ENCODE measurements at regions not wholly inside any gene's neighbourhood (a gene's known extent, or its start where the extent isn't known, plus 50 kb on each side); places are given as distances from the start of the nearest gene placed in this dataset.

GRCh38 chr1:17916702-17917101, 161.6 kb downstream of the ACTL8 start:
- no peaks in the 10 kb centered on the region for H3K36me3 Mint-ChIP-seq (ENCODE audit: low read depth)
- H3K27ac Mint-ChIP-seq = no peak overlapping the region
- intact Hi-C loops (cut with DNase I, micrococcal nuclease) = no loop called here
- H3K4me3 Mint-ChIP-seq = no peak overlapping the region
- Histone ChIP-seq H3K4me1 (ENCODE audit: insufficient read depth, low read length) (no peaks in the 10 kb centered on the region), H3K27ac (ENCODE audit: low read depth in 1 of 2, low read length in 2 of 2) (no peak overlapping the region), H3K27me3 (ENCODE audit: control insufficient read depth in 1 of 2, insufficient read depth in 2 of 2, low read length in 2 of 2) (peaks cover 0 to 28% of the 10 kb centered on the region in 2 experiments), H3K36me3 (ENCODE audit: insufficient read depth, low read length) (no peaks in the 10 kb centered on the region), H3K9me3 (ENCODE audit: control insufficient read depth in 1 of 2, insufficient read depth in 1 of 2, low read length in 2 of 2) (peaks cover 0 to 12% of the 10 kb centered on the region in 2 experiments), H3K4me3 (ENCODE audit: low read length) (no peak overlapping the region)
- ATAC-seq (ENCODE audit: poor library complexity) (no peak), DNase-seq (no peak)
- H3K4me1 Mint-ChIP-seq (ENCODE audit: low read depth) = no peaks in the 10 kb centered on the region
- TF ChIP-seq CTCF (IDR thresholded peaks at IDR 0.05) = no peak
- ChIA-PET CTCF (no interaction called here), POLR2A (no interaction called here)
- H3K27me3 Mint-ChIP-seq = peaks cover 73% of the 10 kb centered on the region
- H3K9me3 Mint-ChIP-seq = peaks cover 2% of the 10 kb centered on the region

DNA sequence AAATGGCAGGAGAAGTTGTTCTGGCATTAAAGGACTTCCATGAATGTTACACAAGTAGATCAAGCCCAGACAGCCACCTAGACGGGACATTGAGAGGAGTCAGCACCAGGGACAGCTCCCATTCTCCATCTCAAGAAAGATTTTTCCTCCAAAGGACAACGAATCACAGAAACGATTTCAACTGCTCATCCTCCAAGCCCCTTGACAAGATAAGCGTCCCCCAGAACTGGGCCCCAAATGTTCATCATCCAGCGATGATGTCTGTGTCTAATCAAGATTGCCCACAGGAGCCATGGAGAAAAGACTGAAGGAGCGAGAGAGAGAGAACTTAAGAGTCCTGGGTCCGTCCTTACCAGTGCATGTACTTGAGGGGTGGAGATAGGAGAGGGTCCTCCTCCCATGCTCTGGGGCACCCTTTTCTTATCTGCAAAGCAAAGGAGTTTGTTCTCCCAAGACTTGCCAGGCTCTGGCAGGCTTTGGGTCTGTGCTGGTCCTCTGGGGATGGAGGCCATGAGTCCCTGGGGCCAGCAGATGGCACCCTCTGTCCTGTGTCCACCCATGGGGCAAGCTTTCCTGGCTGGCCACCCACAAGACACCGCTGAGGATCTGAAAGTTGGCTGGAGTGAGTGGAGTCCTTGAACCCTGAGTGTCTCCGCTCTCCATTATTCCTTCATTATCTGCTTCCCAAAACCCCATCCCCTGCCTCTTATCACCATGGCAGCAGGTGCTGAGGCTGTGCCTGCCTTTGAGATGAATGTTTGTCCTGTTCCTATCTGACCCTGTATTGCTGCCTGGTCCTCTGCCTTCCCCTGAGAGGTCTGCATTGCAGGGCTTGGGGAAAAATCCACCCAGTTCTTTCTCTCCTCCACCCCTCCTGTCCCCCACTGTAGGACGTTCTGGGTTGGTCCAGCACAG, 164.6 kb downstream of the ACTL8 start:
- ATAC-seq (ENCODE audit: poor library complexity) (no peak), DNase-seq (no peak)
- no peak overlapping the region for H3K4me3 ChIP-seq (ENCODE audit: low read length)
- Mint-ChIP-seq H3K36me3 (ENCODE audit: low read depth) (no peaks in the 10 kb centered on the region), H3K27me3 (peaks cover 73% of the 10 kb centered on the region), H3K27ac (no peak overlapping the region), H3K4me1 (ENCODE audit: low read depth) (no peaks in the 10 kb centered on the region), H3K4me3 (no peak overlapping the region), H3K9me3 (peaks cover 2% of the 10 kb centered on the region)
- CTCF ChIA-PET = no interaction called here
- POLR2A ChIA-PET = no interaction called here
- intact Hi-C loops (cut with DNase I, micrococcal nuclease) = no loop called here
- no peaks in the 10 kb centered on the region for H3K36me3 ChIP-seq (ENCODE audit: insufficient read depth, low read length)
- TF ChIP-seq CTCF (IDR thresholded peaks at IDR 0.05) = no peak
- no peaks in the 10 kb centered on the region for H3K4me1 ChIP-seq (ENCODE audit: insufficient read depth, low read length)
- H3K27me3 ChIP-seq (ENCODE audit: control insufficient read depth in 1 of 2, insufficient read depth in 2 of 2, low read length in 2 of 2) = peaks cover 4 to 31% of the 10 kb centered on the region in 2 experiments
- peaks cover 0 to 11% of the 10 kb centered on the region in 2 experiments for H3K9me3 ChIP-seq (ENCODE audit: control insufficient read depth in 1 of 2, insufficient read depth in 1 of 2, low read length in 2 of 2)
- no peak overlapping the region for H3K27ac ChIP-seq (ENCODE audit: low read depth in 1 of 2, low read length in 2 of 2)

DNA sequence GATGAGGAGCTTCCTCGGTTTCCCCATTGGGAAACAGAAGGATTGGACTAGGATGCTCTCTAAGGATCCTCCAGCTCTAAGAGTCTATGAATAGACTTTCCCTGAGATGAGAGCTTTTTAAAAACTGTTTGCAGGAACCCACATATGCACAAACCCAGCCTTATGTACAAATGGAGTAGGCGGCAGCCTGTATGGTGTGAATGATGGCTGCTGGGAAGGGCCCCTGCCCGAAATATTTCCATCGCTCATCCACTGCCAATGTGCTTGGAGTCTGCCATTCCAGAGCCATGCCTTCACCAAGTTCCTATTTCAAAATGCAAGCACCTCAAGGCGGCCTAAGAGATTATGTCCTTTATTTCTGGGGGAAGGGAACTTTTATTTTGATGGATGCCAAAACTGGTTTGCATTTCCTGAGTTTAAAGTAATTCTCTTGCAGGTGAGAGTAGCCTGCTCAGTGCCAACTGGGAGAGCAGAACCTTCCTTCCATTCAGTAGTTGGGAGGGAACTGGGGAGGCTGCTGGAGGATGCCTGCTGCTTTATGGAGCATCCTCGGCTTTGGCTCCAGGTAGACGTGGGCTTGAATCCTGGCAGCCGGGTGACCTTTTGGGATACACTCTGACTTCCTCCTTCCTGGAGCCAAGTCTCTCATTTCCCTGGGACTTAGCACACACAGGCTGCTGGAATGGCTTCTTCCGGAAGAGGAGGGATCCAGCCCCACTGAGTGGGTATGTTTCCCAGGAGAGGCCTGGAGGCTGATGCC, 165.9 kb downstream of the ACTL8 start:
- no peak for DNase-seq
- Mint-ChIP-seq H3K9me3 (peaks cover 2% of the 10 kb centered on the region), H3K27me3 (peaks cover 67% of the 10 kb centered on the region), H3K4me3 (no peak overlapping the region), H3K27ac (no peak overlapping the region), H3K4me1 (ENCODE audit: low read depth) (no peaks in the 10 kb centered on the region), H3K36me3 (ENCODE audit: low read depth) (no peaks in the 10 kb centered on the region)
- Histone ChIP-seq H3K4me1 (ENCODE audit: insufficient read depth, low read length) (no peaks in the 10 kb centered on the region), H3K4me3 (ENCODE audit: low read length) (no peak overlapping the region), H3K27ac (ENCODE audit: low read depth in 1 of 2, low read length in 2 of 2) (no peak overlapping the region), H3K9me3 (ENCODE audit: control insufficient read depth in 1 of 2, insufficient read depth in 1 of 2, low read length in 2 of 2) (peaks cover 0 to 7% of the 10 kb centered on the region in 2 experiments), H3K36me3 (ENCODE audit: insufficient read depth, low read length) (no peaks in the 10 kb centered on the region), H3K27me3 (ENCODE audit: control insufficient read depth in 1 of 2, insufficient read depth in 2 of 2, low read length in 2 of 2) (peaks cover 4 to 24% of the 10 kb centered on the region in 2 experiments)
- ChIA-PET CTCF (no interaction called here), POLR2A (no interaction called here)
- intact Hi-C loops (cut with DNase I, micrococcal nuclease) = no loop called here
- no peak for TF ChIP-seq CTCF (IDR thresholded peaks at IDR 0.05)
- ATAC-seq (ENCODE audit: poor library complexity) = no peak

All from CD4-positive, alpha-beta T cell (primary cell).